HUES48 (cell line): ENCODE measurements at regions not wholly inside any gene's neighbourhood (a gene's known extent, or its start where the extent isn't known, plus 50 kb on each side); places are given as distances from the start of the nearest gene placed in this dataset.

Source experiments
- H3K27ac ChIP-seq: one replicate; pipeline ENCODE4 v1.7.0; 2013; ENCODE audit warnings: low read depth, low read length, inconsistent platforms
- H3K27me3 ChIP-seq: 2 replicates; pipeline ENCODE4 v1.6.1; 2013; ENCODE audit warnings: mild to moderate bottlenecking, low read length; ENCODE audit not compliant: control insufficient read depth, insufficient read depth
- H3K36me3 ChIP-seq: 2 replicates; pipeline ENCODE4 v1.6.1; 2013; ENCODE audit warnings: low read length; ENCODE audit not compliant: control insufficient read depth, insufficient read depth
- H3K4me1 ChIP-seq: 2 replicates; pipeline ENCODE4 v1.6.1; 2013; ENCODE audit warnings: mild to moderate bottlenecking, low read length; ENCODE audit not compliant: control insufficient read depth, insufficient read depth
- H3K4me3 ChIP-seq: 2 replicates; pipeline ENCODE4 v1.5.1; 2013; ENCODE audit warnings: mild to moderate bottlenecking, low read depth, low read length
- H3K9ac ChIP-seq: 2 replicates; pipeline ENCODE4 v1.6.1; 2013; ENCODE audit warnings: mild to moderate bottlenecking, low read depth, low read length, moderate library complexity
- H3K9me3 ChIP-seq: 2 replicates; pipeline ENCODE4 v1.6.1; 2013; ENCODE audit warnings: low read length; ENCODE audit not compliant: control insufficient read depth, insufficient read depth

DNA sequence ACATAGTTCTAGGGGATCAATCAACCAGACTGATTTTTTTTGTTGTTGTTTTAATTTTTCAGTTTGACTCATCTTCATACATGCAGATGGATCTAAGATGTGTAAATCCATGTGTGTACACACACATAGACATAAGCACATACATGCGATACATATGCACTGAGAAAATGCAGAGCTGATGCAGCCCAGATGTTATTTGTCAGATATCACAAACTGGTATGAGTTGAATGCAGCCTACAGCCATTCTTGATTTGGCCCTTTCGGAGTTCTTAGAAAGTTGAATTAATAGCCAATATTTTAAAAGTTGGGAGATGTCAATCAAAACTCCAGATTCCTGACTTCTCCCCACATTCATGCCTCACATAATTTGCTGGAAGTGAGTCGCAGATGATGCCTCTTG is 180.4 kb downstream of the SPATA18 start:
- no peaks in the 10 kb centered on the region for H3K27me3 ChIP-seq
- no peaks in the 10 kb centered on the region for H3K9me3 ChIP-seq
- no peak overlapping the region for H3K4me3 ChIP-seq
- peaks cover 7% of the 10 kb centered on the region for H3K4me1 ChIP-seq
- no peaks in the 10 kb centered on the region for H3K36me3 ChIP-seq
- H3K9ac ChIP-seq, result no peak overlapping the region
- H3K27ac ChIP-seq, result no peak overlapping the region

DNA sequence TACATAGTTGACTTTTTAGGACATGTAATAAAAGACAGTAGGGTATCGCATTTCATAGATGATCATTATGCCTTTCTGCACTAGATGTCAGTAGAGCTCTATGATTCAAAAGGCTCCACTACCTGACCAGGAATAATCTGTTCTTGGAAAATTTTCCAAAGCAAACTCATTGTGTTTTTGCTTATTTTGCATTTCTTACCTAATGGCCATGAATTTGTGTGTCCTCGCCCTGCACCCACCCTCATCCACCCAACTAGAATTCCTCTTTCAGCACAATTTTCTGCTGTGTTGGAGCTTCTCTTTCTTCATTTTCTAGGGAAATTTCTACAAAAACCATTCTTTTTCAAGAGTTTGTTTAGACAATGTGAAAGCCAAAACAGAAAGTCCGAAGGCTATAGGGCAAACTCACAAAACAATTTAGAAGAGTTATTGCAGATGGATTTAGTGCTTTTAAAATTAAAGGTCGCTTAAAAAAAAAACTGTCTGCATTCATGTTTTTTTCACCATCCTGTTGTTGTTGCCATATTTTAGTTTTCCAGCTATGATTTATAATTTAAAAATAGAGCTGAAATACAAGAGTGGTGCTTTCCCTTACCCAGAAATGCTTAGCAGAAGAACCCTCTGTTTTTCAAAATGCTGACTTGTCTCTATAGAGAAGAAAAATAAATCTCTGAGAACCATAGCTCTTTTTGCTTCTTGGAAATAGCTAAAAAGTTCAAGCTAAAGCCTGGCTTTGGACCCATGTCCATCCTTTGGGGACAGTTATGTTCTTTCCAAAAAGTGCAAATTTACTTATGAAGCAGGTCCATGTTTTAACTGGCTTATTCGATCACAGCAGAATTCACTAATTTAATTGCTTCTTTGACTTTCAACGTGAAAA is 183.7 kb downstream of the SPATA18 start:
- Histone ChIP-seq H3K9me3 (no peaks in the 10 kb centered on the region), H3K9ac (no peak overlapping the region), H3K36me3 (no peaks in the 10 kb centered on the region), H3K27me3 (no peaks in the 10 kb centered on the region), H3K27ac (no peak overlapping the region), H3K4me1 (peaks cover 7% of the 10 kb centered on the region), H3K4me3 (no peak overlapping the region)

DNA sequence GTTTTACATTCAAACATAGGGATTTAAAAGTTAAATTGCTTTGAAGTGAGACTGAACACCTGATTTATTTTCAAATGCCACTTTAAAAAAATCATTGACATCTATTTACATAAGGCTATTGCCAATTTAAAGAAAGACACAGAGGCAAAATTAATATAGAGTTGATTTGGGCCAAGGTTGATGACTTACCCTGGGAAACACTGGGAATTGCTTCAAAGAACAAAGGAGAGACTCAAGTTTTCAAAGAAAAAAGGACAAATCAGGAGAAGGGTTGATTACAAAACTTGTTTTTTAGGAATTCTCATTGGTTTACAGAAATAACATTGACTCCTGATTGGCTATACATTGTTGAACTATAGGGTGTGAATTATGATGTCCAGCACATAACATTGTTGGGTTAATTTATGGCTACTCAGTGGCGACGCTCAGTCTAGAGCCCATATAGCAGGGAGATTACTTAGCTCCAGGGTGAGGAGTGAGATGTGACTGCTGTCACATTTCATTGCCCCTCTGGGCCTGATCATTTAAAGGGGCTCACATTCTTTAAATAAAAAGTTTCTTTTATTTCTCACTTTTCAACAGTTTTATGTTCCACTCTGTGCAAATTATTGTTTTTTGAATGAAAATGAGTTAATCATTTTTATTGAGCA is 184.6 kb downstream of the SPATA18 start:
- H3K27me3 ChIP-seq, result no peaks in the 10 kb centered on the region
- H3K4me3 ChIP-seq, result no peak overlapping the region
- H3K9me3 ChIP-seq, result no peaks in the 10 kb centered on the region
- no peak overlapping the region for H3K9ac ChIP-seq
- H3K4me1 ChIP-seq, result peaks cover 7% of the 10 kb centered on the region
- no peaks in the 10 kb centered on the region for H3K36me3 ChIP-seq
- no peak overlapping the region for H3K27ac ChIP-seq

DNA sequence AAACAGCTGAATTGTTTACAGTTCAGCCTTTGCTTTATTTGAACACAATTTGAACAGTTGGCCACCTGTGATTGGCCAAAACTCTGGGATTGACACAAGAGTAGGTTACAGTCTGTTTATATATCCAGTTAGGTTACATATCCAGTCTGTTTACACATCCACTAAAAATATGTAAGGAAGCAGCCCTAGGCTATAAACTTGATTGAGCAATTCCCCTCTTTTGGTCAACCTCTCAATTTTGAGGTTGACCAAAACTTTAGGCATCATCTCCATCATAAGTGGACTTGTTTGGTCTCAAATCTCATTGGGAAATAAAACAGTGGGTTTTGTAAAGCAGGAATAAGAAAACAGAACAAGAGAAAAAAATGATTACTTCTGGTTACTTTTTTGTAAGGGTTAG is 190.8 kb downstream of the SPATA18 start:
- Histone ChIP-seq H3K36me3 (no peaks in the 10 kb centered on the region), H3K9me3 (no peaks in the 10 kb centered on the region), H3K9ac (no peak overlapping the region), H3K4me1 (peaks cover 8% of the 10 kb centered on the region; the same call in 1 of the 2 replicates), H3K27me3 (no peaks in the 10 kb centered on the region), H3K27ac (no peak overlapping the region), H3K4me3 (no peak overlapping the region)

DNA sequence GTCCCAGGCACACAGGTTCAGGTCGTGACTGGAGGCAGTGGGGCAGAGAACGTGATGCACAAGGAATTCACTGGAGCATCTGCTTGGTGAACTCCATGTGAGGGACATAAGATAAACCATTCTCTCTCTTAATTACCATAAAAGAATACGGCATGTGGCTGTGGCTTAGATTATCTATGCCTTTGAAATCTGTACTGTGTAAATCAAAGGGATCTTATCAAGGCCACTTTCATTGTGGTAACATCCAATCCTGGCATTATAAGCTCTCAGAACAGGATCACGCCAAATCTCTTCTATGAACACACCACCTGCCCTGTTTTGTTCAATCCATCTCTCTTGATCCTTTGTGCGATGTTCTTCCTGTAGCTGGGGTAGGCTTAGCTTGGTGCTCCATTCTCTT is 192.3 kb downstream of the SPATA18 start:
- H3K4me1 ChIP-seq, result peaks cover 10% of the 10 kb centered on the region; the same call in 1 of the 2 replicates
- no peak overlapping the region for H3K27ac ChIP-seq

DNA sequence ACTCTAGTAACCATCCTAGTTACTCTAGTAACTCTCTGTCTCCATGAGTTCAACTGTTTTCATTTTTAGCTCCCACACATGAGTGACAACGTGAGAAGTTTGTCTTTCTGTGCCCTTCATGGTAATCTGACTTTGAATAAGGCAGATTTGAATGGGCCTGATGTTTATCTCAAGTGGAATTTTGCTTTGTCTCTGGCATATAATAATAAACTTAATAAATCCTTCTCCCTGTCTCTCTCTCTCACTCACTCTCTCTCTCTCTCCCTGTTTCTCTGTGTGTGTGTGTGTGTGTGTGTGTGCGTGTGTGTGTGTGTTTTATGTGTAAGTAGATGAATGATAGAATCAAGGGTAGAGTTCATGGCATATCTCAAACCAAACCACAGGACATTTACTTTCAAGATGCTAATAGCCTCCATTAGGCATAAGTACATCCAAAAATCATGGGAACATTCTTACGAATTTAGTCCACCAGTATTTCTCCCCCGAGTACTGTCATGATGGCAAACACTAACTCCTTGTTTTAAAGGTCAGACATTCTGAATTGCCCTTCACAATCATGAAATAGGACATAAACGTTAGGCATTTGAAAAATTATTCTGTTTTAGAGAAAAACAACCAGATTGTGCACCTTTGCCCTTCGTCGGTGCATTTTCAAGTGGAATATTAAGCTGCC is 193.1 kb downstream of the SPATA18 start:
- H3K4me1 ChIP-seq, result peaks cover 10% of the 10 kb centered on the region; the same call in 1 of the 2 replicates

More for the DNA sequence above, 192.3 kb downstream of the SPATA18 start:
- H3K9ac ChIP-seq, result no peak overlapping the region
- H3K27me3 ChIP-seq, result no peaks in the 10 kb centered on the region
- no peak overlapping the region for H3K4me3 ChIP-seq
- H3K36me3 ChIP-seq, result no peaks in the 10 kb centered on the region
- no peaks in the 10 kb centered on the region for H3K9me3 ChIP-seq

DNA sequence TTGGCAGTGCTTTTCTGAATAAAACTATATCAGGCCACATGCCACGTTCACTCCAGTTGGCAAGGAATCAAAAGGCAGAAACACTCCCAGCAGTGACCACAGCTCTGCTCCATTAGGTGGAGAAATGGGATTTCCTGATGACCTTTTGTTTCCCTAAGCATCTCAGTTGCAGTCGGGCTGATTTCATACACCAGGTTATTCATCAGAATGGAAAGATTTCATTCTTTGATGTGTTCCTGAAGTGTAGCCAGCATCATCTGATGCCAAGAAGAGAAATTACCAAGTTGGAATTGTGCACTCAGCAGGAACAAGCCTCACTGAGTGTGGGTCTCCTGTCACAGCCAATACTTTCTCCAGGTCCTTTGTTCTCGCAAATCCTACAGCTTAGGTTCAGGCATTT is 193.7 kb downstream of the SPATA18 start:
- Histone ChIP-seq H3K4me1 (peaks cover 10% of the 10 kb centered on the region; the same call in 1 of the 2 replicates), H3K4me3 (no peak overlapping the region), H3K9ac (no peak overlapping the region), H3K27me3 (no peaks in the 10 kb centered on the region), H3K9me3 (no peaks in the 10 kb centered on the region), H3K36me3 (no peaks in the 10 kb centered on the region), H3K27ac (no peak overlapping the region)

More for the DNA sequence above, 193.1 kb downstream of the SPATA18 start:
- no peaks in the 10 kb centered on the region for H3K9me3 ChIP-seq
- H3K36me3 ChIP-seq, result no peaks in the 10 kb centered on the region
- no peak overlapping the region for H3K27ac ChIP-seq
- H3K4me3 ChIP-seq, result no peak overlapping the region
- H3K9ac ChIP-seq, result no peak overlapping the region
- H3K27me3 ChIP-seq, result no peaks in the 10 kb centered on the region

DNA sequence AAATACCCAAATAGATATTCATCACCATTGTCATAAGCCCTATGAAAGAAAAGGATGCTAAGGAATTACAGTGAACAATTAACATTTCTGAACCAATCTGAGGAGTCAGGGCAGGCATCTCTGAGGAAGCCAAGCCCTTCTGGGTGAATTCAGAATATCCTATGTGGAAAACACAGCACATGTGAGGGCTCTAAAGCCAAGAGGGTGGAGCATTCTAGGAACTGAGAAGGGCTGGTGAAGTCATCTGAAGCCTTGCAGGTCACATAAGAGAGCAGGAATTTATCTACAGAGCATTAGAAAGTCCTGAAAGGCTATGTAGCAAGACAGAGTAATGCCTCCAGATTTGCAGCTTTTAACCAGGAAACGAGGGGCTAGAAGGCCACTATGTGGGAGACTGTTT is 195.7 kb downstream of the SPATA18 start:
- Histone ChIP-seq H3K36me3 (no peaks in the 10 kb centered on the region), H3K4me3 (no peak overlapping the region), H3K27ac (no peak overlapping the region), H3K9me3 (no peaks in the 10 kb centered on the region), H3K4me1 (peaks cover 10% of the 10 kb centered on the region; the same call in 1 of the 2 replicates), H3K27me3 (no peaks in the 10 kb centered on the region), H3K9ac (no peak overlapping the region)

DNA sequence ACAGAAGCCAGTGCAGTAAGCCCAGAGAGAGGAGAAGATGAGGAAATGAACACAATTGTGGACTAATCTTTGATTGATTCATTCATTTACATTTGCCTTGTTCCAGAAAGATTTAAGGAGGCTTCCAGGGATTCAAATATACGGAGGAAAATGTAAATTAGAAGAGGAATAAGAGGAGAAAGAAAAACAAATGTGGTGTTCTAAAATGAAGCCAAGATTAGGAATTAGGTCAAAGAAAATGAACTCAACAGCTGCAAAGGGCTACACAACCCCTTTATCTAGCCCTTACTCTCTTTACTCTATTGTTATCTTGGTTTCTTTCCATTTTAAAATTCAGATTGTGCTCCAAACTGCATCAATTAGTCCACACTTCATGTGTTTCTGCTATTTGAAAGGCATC is 196.8 kb downstream of the SPATA18 start:
- Histone ChIP-seq H3K4me3 (no peak overlapping the region), H3K4me1 (peaks cover 10% of the 10 kb centered on the region; the same call in 1 of the 2 replicates), H3K9me3 (peaks cover 2% of the 10 kb centered on the region; the same call in 1 of the 2 replicates)

DNA sequence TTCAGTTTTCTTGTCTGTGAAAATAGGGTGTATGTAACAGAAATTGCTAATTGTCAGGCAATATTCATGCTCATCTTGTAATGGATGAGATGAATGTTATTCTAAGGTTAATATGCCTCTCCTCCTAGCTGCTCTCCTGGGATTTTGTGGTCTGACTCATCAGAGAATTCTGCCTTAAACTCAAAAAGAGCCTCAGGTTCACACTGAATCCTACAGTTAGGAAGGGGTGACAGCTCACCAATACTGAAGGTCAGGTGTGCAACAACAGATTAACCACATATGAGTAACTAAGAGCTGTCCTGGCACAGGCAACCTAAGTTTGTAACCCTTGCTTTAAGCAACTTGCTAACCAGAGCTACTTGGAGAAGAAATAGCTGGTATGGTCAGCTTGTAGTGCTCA is 197.7 kb downstream of the SPATA18 start:
- Histone ChIP-seq H3K36me3 (no peaks in the 10 kb centered on the region), H3K9ac (no peak overlapping the region), H3K27ac (no peak overlapping the region), H3K27me3 (no peaks in the 10 kb centered on the region), H3K9me3 (peaks cover 3% of the 10 kb centered on the region; the same call in 1 of the 2 replicates), H3K4me3 (no peak overlapping the region), H3K4me1 (peaks cover 10% of the 10 kb centered on the region; the same call in 1 of the 2 replicates)

More for the DNA sequence above, 196.8 kb downstream of the SPATA18 start:
- Histone ChIP-seq H3K9ac (no peak overlapping the region), H3K36me3 (no peaks in the 10 kb centered on the region), H3K27me3 (no peaks in the 10 kb centered on the region), H3K27ac (no peak overlapping the region)
